Adrenal gland (tissue), 5 donors: ENCODE measurements at regions not wholly inside any gene's neighbourhood (a gene's known extent, or its start where the extent isn't known, plus 50 kb on each side); places are given as distances from the start of the nearest gene placed in this dataset.

Experiments
- CTCF ChIP-seq, 6 experiments: fragments of 450-650 bp in 4 of 6; fragments of 200-600 bp in 2 of 6; sonication (generic) in 1 of 6; IDR thresholded peaks; 1 replicate in 5 of 6; 2 replicates in 1 of 6; pipeline versions ENCODE4 v1.5.1 to v1.8.0; 2016 to 2021; ENCODE audit warnings: antibody characterized with exemption in 6 of 6, mild to moderate bottlenecking in 2 of 6, moderate library complexity in 1 of 6
- POLR2A ChIP-seq, 2 donors: fragments of 450-650 bp; IDR thresholded peaks; one replicate each; pipeline ENCODE4 v1.6.1; 2017; ENCODE audit warnings: antibody characterized with exemption in 2 of 2, mild to moderate bottlenecking in 2 of 2, moderate library complexity in 1 of 2
- donor health status: DM: no; HTN: no; CAD: no.

DNA sequence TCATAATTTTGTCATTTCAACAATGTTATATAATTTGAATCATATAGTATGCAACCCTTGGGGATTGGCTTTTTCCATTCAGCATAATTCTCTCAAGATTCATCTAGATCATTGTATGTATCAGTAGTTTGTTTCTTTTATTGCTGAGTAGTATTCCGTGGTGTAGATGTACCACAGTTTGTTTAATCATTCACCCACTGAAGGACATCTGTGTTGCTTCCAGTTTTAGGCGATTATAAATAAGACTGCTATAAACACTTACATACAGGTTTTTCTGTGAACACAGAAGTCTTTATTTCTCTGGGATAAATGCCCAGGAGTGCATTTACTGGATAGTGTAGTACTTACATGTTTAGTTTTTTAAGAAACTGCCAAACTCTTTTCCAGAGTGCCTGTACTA, 374.1 kb downstream of the DEPDC1B start:
- no peak for TF ChIP-seq POLR2A (IDR thresholded peaks at IDR 0.05)
- TF ChIP-seq CTCF (IDR thresholded peaks at IDR 0.05), result no peak
